ENCODE measurements at regions not wholly inside any gene's neighbourhood (a gene's known extent, or its start where the extent isn't known, plus 50 kb on each side); places are given as distances from the start of the nearest gene placed in this dataset.

DNA sequence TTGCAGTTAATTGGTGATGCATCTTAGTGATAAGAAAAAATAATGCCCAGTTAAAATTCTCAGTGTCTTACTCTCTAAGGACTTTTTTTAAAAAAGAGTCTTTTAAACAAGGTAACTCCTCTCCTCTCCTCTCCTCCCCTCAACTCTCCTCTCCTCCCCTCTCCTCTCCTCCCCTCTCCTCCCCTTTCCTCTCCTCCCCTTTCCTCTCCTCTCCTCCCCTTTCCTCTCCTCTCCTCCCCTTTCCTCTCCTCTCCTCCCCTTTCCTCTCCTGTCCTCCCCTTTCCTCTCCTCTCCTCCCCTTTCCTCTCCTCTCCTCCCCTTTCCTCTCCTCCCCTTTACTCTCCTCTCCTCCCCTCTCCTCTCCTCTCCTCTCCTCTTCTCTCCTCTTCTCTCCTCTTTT lies 675.9 kb upstream of the RBFOX1 start:
- Histone ChIP-seq H3K9ac (ENCODE audit: low read depth, low read length) (no peak overlapping the region), H3K9me3 (ENCODE audit: control insufficient read depth, insufficient read depth, low read length) (no peaks in the 10 kb centered on the region), H3K36me3 (ENCODE audit: insufficient read depth, low read length) (no peaks in the 10 kb centered on the region), H3K4me1 (ENCODE audit: insufficient read depth, low read length) (no peaks in the 10 kb centered on the region)

DNA sequence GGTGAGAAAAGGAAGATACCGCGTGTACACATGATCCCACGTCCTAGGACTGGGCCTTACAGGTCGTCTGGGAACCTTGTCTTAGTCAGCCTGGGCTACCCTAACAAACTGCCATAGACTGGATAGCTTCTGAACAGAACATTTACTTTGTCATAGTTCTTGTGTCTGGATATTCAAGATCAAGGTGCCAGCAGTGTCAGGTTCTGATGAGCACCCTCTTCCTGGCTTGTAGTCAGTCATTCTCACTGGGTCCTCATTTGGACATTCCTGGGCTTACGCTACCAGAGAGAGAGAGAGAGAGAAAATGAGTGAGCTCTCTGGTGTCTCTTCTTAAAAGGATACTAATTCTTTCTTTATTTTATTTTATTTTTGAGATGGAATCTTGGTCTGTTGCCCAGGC lies 685.8 kb upstream of the RBFOX1 start:
- no peaks in the 10 kb centered on the region for H3K9me3 ChIP-seq (ENCODE audit: control insufficient read depth, insufficient read depth, low read length)
- H3K36me3 ChIP-seq (ENCODE audit: insufficient read depth, low read length): no peaks in the 10 kb centered on the region
- H3K4me1 ChIP-seq (ENCODE audit: insufficient read depth, low read length): no peaks in the 10 kb centered on the region; the same call in 1 of the 2 replicates

DNA sequence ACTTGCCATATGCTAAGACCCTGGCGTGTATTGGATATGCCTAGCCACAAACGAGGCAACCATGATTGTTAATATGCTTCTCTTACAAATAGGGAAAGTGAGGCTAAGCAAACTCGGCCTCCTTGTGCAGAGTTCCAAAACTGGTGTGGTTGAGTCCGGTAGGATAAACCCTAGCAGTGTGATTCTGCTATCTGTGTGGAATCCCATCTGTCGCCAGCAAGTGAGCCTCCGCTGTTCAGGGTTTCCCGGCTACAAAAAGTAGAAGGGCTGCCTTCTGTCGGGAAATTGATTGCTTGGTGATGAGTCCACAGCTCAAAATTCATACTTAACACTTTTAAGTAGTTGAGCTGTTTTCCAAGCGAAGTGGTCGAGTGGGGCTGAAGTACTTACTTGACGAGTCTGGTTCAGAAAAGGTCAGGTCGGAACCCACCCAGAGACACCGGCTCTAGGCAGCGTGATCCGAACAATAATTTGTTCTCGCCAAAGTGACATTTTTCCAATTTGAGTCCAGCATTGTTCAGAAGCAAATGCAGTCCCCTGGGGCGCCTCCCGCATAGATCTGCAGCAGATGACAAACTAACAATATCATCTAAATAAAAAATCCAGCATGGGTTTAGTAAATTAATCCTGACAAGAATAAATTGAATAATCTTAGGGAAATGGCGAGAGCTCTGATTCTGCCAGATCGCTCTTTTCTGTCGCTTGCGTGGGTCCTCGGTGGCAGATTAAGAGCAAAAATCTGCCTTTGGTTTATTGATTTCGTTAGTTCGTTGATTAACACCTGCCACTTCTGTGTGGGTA lies 686.7 kb upstream of the RBFOX1 start:
- no peaks in the 10 kb centered on the region; the same call in 1 of the 2 replicates for H3K4me1 ChIP-seq (ENCODE audit: insufficient read depth, low read length)
- no peaks in the 10 kb centered on the region for H3K9me3 ChIP-seq (ENCODE audit: control insufficient read depth, insufficient read depth, low read length)
- no peaks in the 10 kb centered on the region for H3K36me3 ChIP-seq (ENCODE audit: insufficient read depth, low read length)
- H3K9ac ChIP-seq (ENCODE audit: low read depth, low read length): no peak overlapping the region

More for the DNA sequence above, 685.8 kb upstream of the RBFOX1 start:
- H3K9ac ChIP-seq (ENCODE audit: low read depth, low read length): no peak overlapping the region

DNA sequence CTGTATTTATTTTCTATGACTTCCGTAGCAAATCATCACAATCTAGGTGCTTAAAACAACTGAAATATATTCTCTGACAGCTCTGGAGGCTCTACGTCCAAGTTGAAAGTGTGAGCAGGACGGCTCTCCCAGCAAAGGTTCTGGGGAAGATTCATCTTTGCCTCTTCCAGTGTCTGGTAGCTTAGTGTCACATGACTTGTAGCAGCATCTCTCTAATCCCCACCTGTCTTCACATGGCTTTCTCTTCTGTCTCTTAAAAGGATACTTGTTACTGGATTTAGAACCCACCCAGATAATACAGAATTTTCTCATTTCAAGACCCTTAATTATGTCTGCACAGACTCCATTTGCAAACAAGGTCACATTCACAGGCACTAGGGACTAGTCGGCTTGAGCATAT lies 687.7 kb upstream of the RBFOX1 start:
- no peak overlapping the region; the same call in 1 of the 2 replicates for H3K9ac ChIP-seq (ENCODE audit: low read depth, low read length)
- H3K4me1 ChIP-seq (ENCODE audit: insufficient read depth, low read length): no peaks in the 10 kb centered on the region; the same call in 1 of the 2 replicates
- no peaks in the 10 kb centered on the region for H3K9me3 ChIP-seq (ENCODE audit: control insufficient read depth, insufficient read depth, low read length)
- no peaks in the 10 kb centered on the region for H3K36me3 ChIP-seq (ENCODE audit: insufficient read depth, low read length)

DNA sequence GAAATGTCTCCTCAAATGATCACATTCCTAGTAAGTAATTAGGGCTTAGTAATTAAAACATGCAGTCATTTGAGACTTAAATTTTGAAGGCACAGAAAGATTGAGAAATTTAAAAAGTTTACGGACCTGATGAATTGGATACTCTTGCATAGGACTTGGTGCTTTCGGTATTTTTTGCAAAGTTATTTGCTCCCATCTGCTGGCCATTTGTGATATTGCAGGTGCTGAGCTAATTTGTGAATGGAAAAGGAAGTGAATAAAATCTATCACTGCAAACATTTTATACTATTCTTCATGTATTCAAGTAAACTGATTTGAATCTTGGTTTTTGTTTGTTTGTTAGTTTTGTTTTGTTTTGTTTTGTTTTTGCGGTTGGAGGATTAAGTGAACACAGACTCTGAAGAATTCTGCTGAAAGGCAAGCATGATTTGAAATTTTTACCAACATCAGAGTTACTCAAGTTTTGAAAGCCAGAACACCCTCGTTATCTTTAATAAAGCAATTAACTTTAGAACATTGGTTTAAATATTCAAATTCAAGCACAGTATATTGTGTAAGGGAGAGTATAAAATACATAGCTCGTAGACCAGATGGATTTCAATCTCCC lies 689.5 kb upstream of the RBFOX1 start:
- no peaks in the 10 kb centered on the region; the same call in 1 of the 2 replicates for H3K4me1 ChIP-seq (ENCODE audit: insufficient read depth, low read length)
- H3K9ac ChIP-seq (ENCODE audit: low read depth, low read length): no peak overlapping the region

DNA sequence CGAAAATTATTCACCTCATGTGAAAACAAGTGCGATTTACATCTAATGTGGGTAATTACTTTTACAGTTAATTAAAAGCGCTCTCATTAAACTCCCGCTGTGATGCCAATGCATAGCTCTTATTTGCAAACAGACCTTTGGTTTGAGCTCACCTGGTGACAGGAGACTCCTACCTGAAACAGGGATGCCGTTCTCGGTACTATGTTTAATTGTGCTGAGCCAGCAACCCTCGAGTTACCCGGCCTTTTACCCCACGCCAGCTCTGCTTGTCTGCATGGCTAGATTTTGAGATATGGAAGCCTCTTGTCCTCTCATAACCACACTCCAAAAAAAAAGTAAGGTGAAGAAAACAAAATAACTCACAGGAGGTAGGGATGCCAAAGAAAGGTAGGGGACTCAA lies 690.4 kb upstream of the RBFOX1 start:
- no peaks in the 10 kb centered on the region for H3K36me3 ChIP-seq (ENCODE audit: insufficient read depth, low read length)
- no peak overlapping the region for H3K9ac ChIP-seq (ENCODE audit: low read depth, low read length)
- no peaks in the 10 kb centered on the region for H3K9me3 ChIP-seq (ENCODE audit: control insufficient read depth, insufficient read depth, low read length)
- H3K4me1 ChIP-seq (ENCODE audit: insufficient read depth, low read length): no peaks in the 10 kb centered on the region; the same call in 1 of the 2 replicates

More for the DNA sequence above, 689.5 kb upstream of the RBFOX1 start:
- H3K36me3 ChIP-seq (ENCODE audit: insufficient read depth, low read length): no peaks in the 10 kb centered on the region
- no peaks in the 10 kb centered on the region for H3K9me3 ChIP-seq (ENCODE audit: control insufficient read depth, insufficient read depth, low read length)

DNA sequence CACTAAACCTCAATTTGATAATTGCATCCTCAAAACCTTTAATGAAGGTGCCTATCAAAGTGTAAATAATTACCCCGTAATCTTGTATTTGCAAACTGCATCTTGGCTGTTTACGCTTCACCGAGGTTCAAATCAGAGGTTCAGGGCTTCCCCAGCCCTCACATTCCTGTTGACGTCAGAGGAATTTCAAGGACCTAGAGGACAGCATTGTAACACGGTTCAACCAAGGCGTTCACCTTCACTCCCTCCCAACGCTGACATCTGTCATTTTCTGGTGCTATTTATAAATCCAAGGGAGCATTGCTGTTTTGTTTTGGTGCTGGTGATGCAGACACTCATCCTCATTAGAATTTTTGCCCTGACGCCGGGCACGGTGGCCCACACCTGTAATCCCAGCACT lies 691.6 kb upstream of the RBFOX1 start:
- Histone ChIP-seq H3K36me3 (ENCODE audit: insufficient read depth, low read length) (no peaks in the 10 kb centered on the region), H3K9ac (ENCODE audit: low read depth, low read length) (no peak overlapping the region), H3K9me3 (ENCODE audit: control insufficient read depth, insufficient read depth, low read length) (no peaks in the 10 kb centered on the region), H3K4me1 (ENCODE audit: insufficient read depth, low read length) (no peaks in the 10 kb centered on the region; the same call in 1 of the 2 replicates)

DNA sequence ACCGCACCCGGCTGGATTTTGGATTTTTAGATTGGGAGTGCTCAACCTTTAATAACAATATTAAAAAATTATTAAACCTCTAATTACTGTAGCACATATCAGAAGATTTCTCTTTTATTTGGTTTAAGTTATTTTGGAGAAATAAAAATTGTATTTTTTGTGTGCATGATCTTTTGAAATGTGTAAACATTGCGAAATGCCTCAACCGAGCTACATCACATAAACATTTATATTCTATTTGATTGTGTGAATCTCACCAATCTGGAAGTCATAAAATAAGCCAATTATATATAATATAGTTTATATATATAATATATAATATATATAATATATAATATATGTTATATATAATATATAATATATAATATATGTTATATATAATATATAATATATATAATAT lies 696.2 kb upstream of the RBFOX1 start:
- H3K9ac ChIP-seq (ENCODE audit: low read depth, low read length): no peak overlapping the region
- no peaks in the 10 kb centered on the region for H3K9me3 ChIP-seq (ENCODE audit: control insufficient read depth, insufficient read depth, low read length)
- H3K36me3 ChIP-seq (ENCODE audit: insufficient read depth, low read length): no peaks in the 10 kb centered on the region
- H3K4me1 ChIP-seq (ENCODE audit: insufficient read depth, low read length): no peaks in the 10 kb centered on the region

DNA sequence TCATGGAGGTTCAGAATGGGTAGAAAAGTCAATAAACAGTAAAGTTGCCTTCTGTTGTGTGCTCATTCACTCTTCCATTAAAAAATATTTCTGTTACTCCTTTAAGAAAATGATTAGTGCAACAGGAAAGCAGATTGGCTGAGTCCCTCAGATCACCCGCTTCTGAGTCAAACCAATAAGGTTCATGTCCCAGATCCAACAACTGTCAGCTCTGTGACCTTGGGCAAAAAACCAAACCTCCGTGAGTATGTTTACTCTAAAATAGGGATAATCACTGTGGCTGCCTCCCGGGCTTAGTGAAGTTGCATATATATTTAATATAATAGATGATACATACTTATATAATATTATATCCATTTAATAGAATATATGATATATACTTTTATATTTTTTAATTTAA lies 698.5 kb upstream of the RBFOX1 start:
- no peaks in the 10 kb centered on the region for H3K36me3 ChIP-seq (ENCODE audit: insufficient read depth, low read length)
- no peaks in the 10 kb centered on the region for H3K4me1 ChIP-seq (ENCODE audit: insufficient read depth, low read length)
- no peaks in the 10 kb centered on the region for H3K9me3 ChIP-seq (ENCODE audit: control insufficient read depth, insufficient read depth, low read length)
- H3K9ac ChIP-seq (ENCODE audit: low read depth, low read length): no peak overlapping the region

DNA sequence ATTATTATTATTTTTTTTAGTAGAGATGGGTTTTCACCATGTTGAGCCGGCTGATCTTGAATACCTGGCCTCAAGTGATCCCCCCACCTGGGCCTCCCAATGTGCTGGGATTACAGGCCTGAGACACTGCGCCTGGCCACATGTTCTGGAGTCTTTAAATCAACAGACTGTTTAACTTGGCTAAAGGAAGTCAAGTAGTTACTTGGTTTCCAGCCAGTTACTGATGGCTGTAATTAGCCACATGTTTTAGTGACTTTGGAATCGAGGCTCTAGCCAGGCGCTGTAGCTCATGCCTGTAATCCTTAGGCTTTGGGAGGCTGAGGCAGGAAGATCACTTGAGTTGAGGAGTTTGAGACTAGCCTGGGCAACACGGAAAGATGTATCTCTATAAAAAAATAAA lies 699.2 kb upstream of the RBFOX1 start:
- Histone ChIP-seq H3K4me1 (ENCODE audit: insufficient read depth, low read length) (no peaks in the 10 kb centered on the region), H3K9me3 (ENCODE audit: control insufficient read depth, insufficient read depth, low read length) (no peaks in the 10 kb centered on the region), H3K9ac (ENCODE audit: low read depth, low read length) (no peak overlapping the region), H3K36me3 (ENCODE audit: insufficient read depth, low read length) (no peaks in the 10 kb centered on the region)

DNA sequence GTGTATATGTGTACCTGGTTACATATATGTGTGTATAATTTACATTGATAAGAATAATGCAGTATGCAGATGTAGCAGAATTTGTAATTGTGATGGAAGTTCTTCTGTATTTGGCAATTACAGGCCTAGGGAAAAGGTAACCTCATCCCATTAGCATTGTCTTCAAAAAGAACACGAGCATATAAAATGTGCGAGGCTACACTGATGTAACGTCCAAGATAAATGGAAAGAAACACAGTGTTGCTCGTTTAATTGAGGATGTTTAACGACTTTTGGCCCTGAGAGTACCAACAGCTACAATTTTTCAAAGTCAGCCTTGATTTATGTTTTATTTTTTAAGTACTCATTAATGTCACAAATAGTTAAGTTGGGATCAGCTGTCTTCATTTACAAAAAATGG lies 703.5 kb upstream of the RBFOX1 start:
- Histone ChIP-seq H3K36me3 (ENCODE audit: insufficient read depth, low read length) (no peaks in the 10 kb centered on the region), H3K9me3 (ENCODE audit: control insufficient read depth, insufficient read depth, low read length) (no peaks in the 10 kb centered on the region), H3K9ac (ENCODE audit: low read depth, low read length) (no peak overlapping the region), H3K4me1 (ENCODE audit: insufficient read depth, low read length) (no peaks in the 10 kb centered on the region)

DNA sequence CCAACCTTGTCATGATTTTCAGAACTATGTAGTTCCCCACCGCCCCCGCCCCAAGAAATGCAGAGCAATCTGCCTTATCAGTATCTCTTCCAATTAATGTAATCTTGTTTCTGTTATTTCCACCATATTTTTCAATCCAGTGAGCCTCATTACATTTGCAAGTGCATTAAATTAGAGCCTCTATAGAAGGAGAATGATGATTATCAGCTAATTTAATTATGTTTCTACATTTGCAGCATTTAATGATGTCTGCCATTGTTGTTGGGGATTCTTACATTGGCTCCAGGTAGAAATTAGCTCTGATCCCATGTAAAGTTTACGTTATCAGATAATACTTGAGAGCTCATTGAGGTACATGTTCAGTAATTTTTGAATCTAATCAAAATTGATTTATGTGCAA lies 707.0 kb upstream of the RBFOX1 start:
- no peak overlapping the region for H3K9ac ChIP-seq (ENCODE audit: low read depth, low read length)
- no peaks in the 10 kb centered on the region for H3K36me3 ChIP-seq (ENCODE audit: insufficient read depth, low read length)
- 0 out of 2 replicates have a peak, but pooled peaks cover 2% of the 10 kb centered on the region for H3K9me3 ChIP-seq (ENCODE audit: control insufficient read depth, insufficient read depth, low read length)
- H3K4me1 ChIP-seq (ENCODE audit: insufficient read depth, low read length): no peaks in the 10 kb centered on the region

DNA sequence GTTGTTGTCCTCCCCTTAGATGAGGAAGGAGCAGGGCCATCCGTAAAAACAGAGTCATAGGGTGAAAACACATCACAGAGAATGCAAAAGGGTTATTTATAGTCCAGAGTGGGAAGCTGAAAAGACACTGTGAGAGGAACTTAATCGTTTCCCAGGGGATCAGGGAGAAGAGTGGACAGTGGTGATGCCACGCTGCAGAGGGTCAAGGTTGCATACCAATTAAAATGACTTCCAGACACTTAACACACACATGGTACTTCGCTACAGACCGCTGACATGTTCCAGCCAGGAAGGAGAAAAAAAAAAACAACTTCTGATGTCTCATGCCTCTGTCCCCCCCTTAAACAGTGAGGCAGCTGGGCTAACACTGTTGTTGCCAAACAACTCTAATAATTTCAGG lies 713.8 kb upstream of the RBFOX1 start:
- no peak overlapping the region for H3K9ac ChIP-seq (ENCODE audit: low read depth, low read length)
- H3K36me3 ChIP-seq (ENCODE audit: insufficient read depth, low read length): no peaks in the 10 kb centered on the region
- peaks cover 2% of the 10 kb centered on the region; the same call in 1 of the 2 replicates for H3K9me3 ChIP-seq (ENCODE audit: control insufficient read depth, insufficient read depth, low read length)
- H3K4me1 ChIP-seq (ENCODE audit: insufficient read depth, low read length): no peaks in the 10 kb centered on the region

DNA sequence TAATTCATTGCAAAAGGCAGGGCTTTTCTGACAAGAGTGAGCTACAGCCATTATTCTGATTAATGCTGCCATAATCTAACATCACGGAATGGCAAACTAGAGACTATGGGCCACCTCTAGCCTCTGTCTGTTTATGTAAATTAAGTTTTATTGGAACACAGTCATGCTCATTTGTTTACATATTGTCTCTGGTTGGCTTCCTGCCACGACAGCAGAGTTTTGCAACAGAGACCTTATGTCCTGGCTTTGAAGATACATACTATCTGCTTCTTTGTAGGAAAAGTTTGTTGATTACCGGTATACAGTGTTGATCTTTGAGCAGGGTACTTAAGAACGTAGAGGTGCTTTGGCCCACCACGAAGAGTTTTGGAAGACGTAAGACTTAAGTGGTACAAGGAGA lies 715.9 kb upstream of the RBFOX1 start:
- Histone ChIP-seq H3K9me3 (ENCODE audit: control insufficient read depth, insufficient read depth, low read length) (peaks cover 2% of the 10 kb centered on the region; the same call in 1 of the 2 replicates), H3K9ac (ENCODE audit: low read depth, low read length) (no peak overlapping the region), H3K36me3 (ENCODE audit: insufficient read depth, low read length) (no peaks in the 10 kb centered on the region), H3K4me1 (ENCODE audit: insufficient read depth, low read length) (no peaks in the 10 kb centered on the region)

DNA sequence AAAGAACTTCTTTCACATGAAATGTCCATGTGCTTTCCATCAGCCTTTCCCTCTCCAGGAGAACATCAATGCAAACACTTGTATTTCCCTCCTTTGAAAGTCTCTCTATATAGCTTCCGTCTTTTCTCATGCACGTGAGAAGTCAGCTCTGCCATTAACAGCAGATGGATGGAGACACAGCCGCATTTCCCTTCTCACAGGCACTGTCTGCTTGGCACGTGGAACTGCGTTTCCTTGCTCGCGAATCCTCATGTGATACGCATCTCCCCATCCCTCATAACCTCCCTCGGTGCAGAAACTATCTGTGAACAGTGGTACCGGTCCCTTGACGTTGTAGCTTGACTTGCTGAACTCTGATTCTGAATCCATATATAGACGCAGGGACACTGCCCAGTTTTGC lies 717.0 kb upstream of the RBFOX1 start:
- Histone ChIP-seq H3K9ac (ENCODE audit: low read depth, low read length) (no peak overlapping the region), H3K4me1 (ENCODE audit: insufficient read depth, low read length) (no peaks in the 10 kb centered on the region), H3K36me3 (ENCODE audit: insufficient read depth, low read length) (no peaks in the 10 kb centered on the region), H3K9me3 (ENCODE audit: control insufficient read depth, insufficient read depth, low read length) (no peaks in the 10 kb centered on the region; the same call in 1 of the 2 replicates)
